HEK293 (cell line): ENCODE measurements at regions not wholly inside any gene's neighbourhood (a gene's known extent, or its start where the extent isn't known, plus 50 kb on each side); places are given as distances from the start of the nearest gene placed in this dataset.
A peak's percentile ranks its signal among the peaks of the same experiment; 100 is the strongest.
"Not testable (repeated sequence)": the region's sequence is repeated elsewhere in the genome, so short reads cannot be mapped to it uniquely, and the experiment has no call there.

ENCODE experiments used
- ZNF138 ChIP-seq: fragments of 450-650 bp; formaldehyde crosslinking; IDR thresholded peaks from 2 replicates; pipeline ENCODE4 v1.5.1; 2016; ENCODE audit warnings: missing biosample characterization, missing genetic modification characterization, borderline replicate concordance
- ZNF146 ChIP-seq: fragments of 450-650 bp; formaldehyde crosslinking; IDR thresholded peaks from 2 replicates; pipeline ENCODE4 v1.5.1; 2016; ENCODE audit warnings: missing biosample characterization, missing genetic modification characterization
- ZNF571 ChIP-seq: fragments of 450-650 bp; formaldehyde crosslinking; IDR thresholded peaks from 2 replicates; pipeline ENCODE4 v1.5.0; 2017; ENCODE audit warnings: missing biosample characterization, missing genetic modification characterization
- TF ChIP-seq, protein P1 (sequence below): fragments of 450-650 bp; formaldehyde crosslinking; optimal IDR thresholded peaks from 2 replicates; pipeline ENCODE3; 2016; ENCODE audit warnings: missing biosample characterization, mild to moderate bottlenecking, missing genetic modification characterization
- TF ChIP-seq, protein P2 (sequence below): fragments of 450-650 bp; formaldehyde crosslinking; IDR thresholded peaks from 2 replicates; pipeline ENCODE4 v1.5.1; 2017; ENCODE audit warnings: missing biosample characterization, missing genetic modification characterization
- TF ChIP-seq, protein P3 (sequence below): fragments of 450-650 bp; formaldehyde crosslinking; IDR thresholded peaks from 2 replicates; pipeline ENCODE4 v1.5.1; 2016; ENCODE audit warnings: missing biosample characterization, missing genetic modification characterization

DNA sequence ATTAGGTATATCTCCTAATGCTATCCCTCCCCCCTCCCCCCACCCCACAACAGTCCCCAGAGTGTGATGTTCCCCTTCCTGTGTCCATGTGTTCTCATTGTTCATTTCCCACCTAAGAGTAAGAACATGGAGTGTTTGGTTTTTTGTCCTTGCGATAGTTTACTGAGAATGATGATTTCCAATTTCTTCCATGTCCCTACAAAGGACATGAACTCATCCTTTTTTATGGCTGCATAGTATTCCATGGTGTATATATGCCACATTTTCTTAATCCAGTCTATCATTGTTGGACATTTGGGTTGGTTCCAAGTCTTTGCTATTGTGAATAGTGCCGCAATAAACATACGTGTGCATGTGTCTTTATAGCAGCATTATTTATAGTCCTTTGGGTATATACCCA lies 140.7 kb downstream of the SDHAF3 start:
- TF ChIP-seq, protein P1, sequence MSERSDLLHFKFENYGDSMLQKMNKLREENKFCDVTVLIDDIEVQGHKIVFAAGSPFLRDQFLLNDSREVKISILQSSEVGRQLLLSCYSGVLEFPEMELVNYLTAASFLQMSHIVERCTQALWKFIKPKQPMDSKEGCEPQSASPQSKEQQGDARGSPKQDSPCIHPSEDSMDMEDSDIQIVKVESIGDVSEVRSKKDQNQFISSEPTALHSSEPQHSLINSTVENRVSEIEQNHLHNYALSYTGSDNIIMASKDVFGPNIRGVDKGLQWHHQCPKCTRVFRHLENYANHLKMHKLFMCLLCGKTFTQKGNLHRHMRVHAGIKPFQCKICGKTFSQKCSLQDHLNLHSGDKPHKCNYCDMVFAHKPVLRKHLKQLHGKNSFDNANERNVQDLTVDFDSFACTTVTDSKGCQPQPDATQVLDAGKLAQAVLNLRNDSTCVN (tag by site-specific recombination), result not testable (repeated sequence)
- TF ChIP-seq, protein P2, sequence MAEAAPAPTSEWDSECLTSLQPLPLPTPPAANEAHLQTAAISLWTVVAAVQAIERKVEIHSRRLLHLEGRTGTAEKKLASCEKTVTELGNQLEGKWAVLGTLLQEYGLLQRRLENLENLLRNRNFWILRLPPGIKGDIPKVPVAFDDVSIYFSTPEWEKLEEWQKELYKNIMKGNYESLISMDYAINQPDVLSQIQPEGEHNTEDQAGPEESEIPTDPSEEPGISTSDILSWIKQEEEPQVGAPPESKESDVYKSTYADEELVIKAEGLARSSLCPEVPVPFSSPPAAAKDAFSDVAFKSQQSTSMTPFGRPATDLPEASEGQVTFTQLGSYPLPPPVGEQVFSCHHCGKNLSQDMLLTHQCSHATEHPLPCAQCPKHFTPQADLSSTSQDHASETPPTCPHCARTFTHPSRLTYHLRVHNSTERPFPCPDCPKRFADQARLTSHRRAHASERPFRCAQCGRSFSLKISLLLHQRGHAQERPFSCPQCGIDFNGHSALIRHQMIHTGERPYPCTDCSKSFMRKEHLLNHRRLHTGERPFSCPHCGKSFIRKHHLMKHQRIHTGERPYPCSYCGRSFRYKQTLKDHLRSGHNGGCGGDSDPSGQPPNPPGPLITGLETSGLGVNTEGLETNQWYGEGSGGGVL (tag by site-specific recombination), result not testable (repeated sequence)
- not testable (repeated sequence) for TF ChIP-seq ZNF138; ZNF571 (tag by site-specific recombination)
- TF ChIP-seq, protein P3, sequence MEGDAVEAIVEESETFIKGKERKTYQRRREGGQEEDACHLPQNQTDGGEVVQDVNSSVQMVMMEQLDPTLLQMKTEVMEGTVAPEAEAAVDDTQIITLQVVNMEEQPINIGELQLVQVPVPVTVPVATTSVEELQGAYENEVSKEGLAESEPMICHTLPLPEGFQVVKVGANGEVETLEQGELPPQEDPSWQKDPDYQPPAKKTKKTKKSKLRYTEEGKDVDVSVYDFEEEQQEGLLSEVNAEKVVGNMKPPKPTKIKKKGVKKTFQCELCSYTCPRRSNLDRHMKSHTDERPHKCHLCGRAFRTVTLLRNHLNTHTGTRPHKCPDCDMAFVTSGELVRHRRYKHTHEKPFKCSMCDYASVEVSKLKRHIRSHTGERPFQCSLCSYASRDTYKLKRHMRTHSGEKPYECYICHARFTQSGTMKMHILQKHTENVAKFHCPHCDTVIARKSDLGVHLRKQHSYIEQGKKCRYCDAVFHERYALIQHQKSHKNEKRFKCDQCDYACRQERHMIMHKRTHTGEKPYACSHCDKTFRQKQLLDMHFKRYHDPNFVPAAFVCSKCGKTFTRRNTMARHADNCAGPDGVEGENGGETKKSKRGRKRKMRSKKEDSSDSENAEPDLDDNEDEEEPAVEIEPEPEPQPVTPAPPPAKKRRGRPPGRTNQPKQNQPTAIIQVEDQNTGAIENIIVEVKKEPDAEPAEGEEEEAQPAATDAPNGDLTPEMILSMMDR (tag by site-specific recombination), result not testable (repeated sequence)
- TF ChIP-seq ZNF146, result peak; percentile 74
